ENCODE measurements at regions not wholly inside any gene's neighbourhood (a gene's known extent, or its start where the extent isn't known, plus 50 kb on each side); places are given as distances from the start of the nearest gene placed in this dataset.

DNA sequence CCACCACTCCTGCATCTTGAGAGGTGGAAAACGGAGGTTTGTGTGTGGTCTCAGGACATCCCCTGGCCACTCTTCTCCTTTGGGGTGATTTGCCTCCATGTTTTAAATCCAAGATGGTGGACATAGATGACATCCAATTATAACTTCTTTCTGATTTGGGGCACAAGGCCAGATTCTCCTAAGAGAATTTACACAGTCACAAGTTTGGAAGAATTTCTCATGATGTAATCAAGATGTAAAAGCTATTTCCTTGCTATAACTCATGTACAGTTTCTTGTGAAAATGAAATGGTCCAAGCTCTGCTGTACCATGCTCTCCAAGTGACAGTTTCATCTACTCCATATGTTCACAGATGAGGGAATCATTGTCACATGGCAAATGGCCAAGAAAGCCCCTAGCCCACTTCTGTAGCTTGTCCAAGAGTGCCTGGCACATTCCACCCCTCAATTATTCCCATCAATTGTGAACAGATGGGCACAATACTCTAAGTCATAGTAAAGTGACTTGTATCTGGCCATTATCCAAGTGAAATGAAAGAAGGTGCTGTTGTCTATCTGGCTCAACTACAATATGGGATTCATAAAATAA lies 134.6 kb upstream of the ROPN1 start:
- no peak overlapping the region for H3K27ac ChIP-seq
- TF ChIP-seq ZFX (IDR thresholded peaks at IDR 0.05): no peak
- TF ChIP-seq, protein P1, sequence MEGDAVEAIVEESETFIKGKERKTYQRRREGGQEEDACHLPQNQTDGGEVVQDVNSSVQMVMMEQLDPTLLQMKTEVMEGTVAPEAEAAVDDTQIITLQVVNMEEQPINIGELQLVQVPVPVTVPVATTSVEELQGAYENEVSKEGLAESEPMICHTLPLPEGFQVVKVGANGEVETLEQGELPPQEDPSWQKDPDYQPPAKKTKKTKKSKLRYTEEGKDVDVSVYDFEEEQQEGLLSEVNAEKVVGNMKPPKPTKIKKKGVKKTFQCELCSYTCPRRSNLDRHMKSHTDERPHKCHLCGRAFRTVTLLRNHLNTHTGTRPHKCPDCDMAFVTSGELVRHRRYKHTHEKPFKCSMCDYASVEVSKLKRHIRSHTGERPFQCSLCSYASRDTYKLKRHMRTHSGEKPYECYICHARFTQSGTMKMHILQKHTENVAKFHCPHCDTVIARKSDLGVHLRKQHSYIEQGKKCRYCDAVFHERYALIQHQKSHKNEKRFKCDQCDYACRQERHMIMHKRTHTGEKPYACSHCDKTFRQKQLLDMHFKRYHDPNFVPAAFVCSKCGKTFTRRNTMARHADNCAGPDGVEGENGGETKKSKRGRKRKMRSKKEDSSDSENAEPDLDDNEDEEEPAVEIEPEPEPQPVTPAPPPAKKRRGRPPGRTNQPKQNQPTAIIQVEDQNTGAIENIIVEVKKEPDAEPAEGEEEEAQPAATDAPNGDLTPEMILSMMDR (conservative IDR thresholded peaks at IDR 0.05): no peak

DNA sequence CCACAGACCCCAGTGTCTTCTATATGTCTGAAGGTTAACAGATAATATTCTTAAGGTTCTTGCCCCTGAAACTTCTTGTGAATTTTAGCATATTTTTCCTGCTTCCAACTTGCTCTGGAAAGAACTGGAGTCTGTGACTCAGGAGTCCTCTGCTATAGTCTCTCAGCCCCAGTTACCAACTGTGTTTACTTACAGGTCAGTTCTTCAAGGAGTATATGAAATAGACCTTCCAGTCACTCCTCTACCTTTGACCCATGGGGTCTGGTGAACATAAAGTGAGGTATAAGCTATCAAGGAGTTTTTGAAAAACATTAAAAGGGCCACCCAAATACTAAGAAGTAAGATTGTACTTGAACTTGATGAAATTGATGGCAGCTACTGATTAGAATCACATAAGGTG lies 139.2 kb upstream of the ROPN1 start:
- TF ChIP-seq, protein P1 (conservative IDR thresholded peaks at IDR 0.05): no peak
- no peak for TF ChIP-seq ZFX (IDR thresholded peaks at IDR 0.05)

DNA sequence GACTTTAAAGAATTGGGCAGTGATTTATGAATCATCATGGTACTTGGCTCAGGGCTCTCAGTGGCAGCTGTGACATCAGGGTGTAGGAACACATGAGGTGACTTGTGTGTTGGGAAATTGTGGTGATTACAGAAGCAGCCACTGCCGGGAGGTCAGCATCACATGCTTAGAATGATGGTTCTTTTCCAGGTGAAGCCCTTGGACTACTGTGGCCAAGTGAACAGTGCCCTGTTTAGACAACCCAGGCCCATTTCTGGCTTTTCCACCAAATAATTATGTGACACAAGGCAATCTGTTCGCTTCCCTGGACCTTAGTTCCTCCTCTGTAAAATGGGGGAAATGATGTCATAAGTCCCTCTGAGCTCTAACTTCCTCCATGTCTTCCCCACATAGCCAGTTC lies 139.7 kb upstream of the ROPN1 start:
- TF ChIP-seq, protein P1 (conservative IDR thresholded peaks at IDR 0.05): no peak
- TF ChIP-seq ZFX (IDR thresholded peaks at IDR 0.05): no peak
- no peak overlapping the region for H3K27ac ChIP-seq

More for the DNA sequence above, 139.2 kb upstream of the ROPN1 start:
- no peak overlapping the region for H3K27ac ChIP-seq

DNA sequence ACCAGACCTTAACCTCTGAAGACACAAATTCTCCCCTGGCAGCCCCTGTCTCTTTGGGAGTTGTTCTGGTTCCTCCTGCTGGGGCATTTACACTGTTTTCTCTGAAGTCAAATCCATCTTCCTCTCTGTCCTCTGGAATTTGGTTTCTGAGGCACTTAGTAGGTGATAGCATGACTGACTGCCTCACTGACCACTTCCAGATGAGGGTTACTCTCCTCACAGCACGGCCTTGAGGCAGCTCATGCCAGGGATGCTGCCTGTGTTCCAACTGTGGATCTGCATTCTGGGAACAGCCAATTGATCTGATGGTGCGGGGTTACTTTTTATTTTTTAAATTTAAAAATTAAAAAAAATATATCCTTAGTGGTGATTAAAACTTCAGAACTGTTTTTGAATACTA lies 140.9 kb upstream of the ROPN1 start:
- no peak overlapping the region for H3K27ac ChIP-seq
- TF ChIP-seq, protein P1 (conservative IDR thresholded peaks at IDR 0.05): no peak
- no peak for TF ChIP-seq ZFX (IDR thresholded peaks at IDR 0.05)

DNA sequence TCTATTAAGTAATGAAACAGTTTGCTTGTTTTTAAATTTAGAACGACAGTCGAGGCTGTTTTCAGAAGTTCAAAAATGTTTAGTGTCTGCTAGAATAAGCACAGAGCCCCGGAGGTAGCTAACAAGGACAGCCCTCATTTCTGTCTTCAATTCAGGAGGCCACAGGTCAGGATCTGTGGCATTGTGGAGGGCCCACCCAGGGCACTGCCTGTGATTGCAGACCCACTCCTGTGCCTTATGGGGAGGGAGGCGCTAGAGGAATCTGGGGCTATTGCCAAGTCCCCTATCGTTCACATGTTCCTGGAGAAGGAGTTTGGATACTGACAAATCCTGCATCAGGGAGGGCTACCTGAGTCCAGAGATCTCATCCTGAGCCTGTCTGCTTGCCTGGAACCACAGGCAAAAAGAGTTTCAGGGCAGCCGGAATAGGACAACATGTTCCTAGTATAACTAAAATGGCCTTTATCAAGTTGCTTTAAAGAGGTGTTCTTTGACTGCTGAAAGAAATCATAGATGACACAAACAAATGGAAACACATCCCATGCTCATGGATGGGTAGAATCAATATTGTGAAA lies 141.5 kb upstream of the ROPN1 start:
- H3K27ac ChIP-seq: no peak overlapping the region
- TF ChIP-seq, protein P1 (conservative IDR thresholded peaks at IDR 0.05): no peak
- TF ChIP-seq ZFX (IDR thresholded peaks at IDR 0.05): no peak

DNA sequence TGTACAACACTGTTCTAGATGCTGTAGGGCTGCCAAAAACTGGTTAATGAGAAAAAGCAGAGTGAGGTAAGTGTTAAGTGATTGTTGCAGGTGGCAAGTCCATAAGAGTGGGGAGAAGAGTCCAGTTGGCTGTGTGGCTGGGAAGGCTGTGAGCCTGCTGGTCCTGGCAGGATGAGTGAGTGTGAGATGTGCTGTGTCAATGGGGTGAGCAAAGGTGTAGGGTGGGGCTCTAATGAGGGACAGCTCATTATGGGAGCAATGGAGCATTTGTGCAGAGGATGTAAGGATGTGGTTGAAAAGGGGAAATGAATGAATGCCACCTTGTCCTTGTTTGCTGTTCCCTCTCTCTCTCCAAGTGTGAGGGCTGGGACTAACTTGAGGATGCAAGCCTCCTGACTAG lies 145.3 kb upstream of the ROPN1 start:
- TF ChIP-seq ZFX (IDR thresholded peaks at IDR 0.05): no peak
- TF ChIP-seq, protein P1 (conservative IDR thresholded peaks at IDR 0.05): no peak
- H3K27ac ChIP-seq: no peak overlapping the region

DNA sequence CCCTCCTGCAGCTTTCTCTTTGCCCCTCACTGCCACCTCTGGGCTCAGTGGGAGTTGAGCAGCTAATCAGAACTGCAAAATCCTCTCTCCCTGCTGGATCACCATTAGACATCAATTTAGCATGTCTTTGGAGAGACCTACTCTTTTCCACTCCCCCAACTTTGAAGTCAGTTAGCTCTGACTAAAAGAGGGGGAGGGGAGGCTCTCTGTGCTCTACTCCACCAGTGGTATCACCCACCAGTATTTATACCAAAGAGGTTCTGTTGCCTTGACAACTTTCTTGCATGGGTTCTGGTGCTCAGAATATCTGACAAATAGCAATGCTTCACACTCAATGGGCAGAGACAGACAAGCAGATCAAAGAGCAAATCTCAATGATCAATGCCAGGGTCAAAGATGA lies 146.2 kb upstream of the ROPN1 start:
- no peak overlapping the region for H3K27ac ChIP-seq
- no peak for TF ChIP-seq ZFX (IDR thresholded peaks at IDR 0.05)
- TF ChIP-seq, protein P1 (conservative IDR thresholded peaks at IDR 0.05): no peak
